ENCODE measurements at regions not wholly inside any gene's neighbourhood (a gene's known extent, or its start where the extent isn't known, plus 50 kb on each side); places are given as distances from the start of the nearest gene placed in this dataset.

DNA sequence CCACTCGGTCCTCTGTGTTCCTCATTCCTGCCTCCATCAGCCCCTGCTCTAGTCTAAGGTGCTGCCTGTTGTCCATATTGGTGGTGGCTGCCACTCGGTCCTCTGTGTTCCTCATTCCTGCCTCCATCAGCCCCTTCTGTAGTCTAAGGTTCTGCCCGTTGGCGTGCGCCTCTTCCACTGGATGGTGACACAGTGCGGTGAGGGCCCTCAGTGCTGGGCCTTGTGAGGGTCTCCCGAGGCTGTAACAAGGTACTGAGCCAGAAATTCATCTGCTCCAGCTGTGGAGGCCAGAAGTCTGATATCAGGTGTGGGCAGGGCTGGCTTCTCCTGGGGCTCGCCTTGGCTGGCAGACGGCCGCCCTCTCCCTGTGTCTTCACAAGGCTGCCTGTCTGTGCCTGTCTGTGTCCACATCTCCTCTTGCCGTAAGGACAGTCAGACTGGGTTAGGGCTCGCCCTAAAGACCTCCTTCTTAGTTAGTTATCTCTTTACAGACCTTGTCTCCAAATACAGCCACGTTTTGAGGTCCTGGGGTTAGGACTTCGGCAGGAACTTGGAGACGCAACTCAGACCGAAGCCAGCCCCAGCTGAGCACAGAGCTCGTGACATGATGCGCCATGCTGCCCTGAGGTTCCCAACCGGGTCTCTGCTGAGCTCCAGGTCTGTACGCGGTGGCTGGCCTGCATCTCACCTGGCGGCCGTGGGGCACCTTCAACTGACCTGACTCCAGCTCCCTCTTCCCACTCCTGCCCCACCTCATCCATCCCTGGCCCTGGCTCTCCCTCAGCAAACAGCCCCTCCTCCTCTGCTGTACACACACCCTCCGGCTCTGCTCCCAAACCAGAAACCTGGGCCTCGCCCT, 181.4 kb upstream of the SHH start:
- H3K9me3 Mint-ChIP-seq: peaks cover 17% of the 10 kb centered on the region
- no peaks in the 10 kb centered on the region for H3F3A ChIP-seq (replicated peaks; ENCODE audit: low read depth)
- no peak for DNase-seq (ENCODE audit: low spot score)

More for the DNA sequence above, 181.4 kb upstream of the SHH start:
- ATAC-seq: no peak
- H3K4me1 Mint-ChIP-seq: no peaks in the 10 kb centered on the region; the same call in 2 of the 3 replicates
- Histone ChIP-seq H3K36me3 (ENCODE audit: insufficient read depth) (no peaks in the 10 kb centered on the region), H3K4me1 (ENCODE audit: insufficient read depth) (no peaks in the 10 kb centered on the region), H3K27me3 (ENCODE audit: insufficient read depth) (no peaks in the 10 kb centered on the region), H3K79me2 (replicated peaks; ENCODE audit: insufficient read depth) (no peaks in the 10 kb centered on the region), H3K4me2 (no peak overlapping the region), H3K27ac (ENCODE audit: low read depth) (no peak overlapping the region), H4K20me1 (replicated peaks; ENCODE audit: insufficient read depth) (no peaks in the 10 kb centered on the region), H2AFZ (no peak overlapping the region), H3K9me2 (ENCODE audit: insufficient read depth) (no peaks in the 10 kb centered on the region), H3K4me3 (no peak overlapping the region)
- no peaks in the 10 kb centered on the region; the same call in 2 of the 3 replicates for H3K36me3 Mint-ChIP-seq (ENCODE audit: low read depth)
- H3K4me3 Mint-ChIP-seq: no peak overlapping the region
- TF ChIP-seq, protein P1, sequence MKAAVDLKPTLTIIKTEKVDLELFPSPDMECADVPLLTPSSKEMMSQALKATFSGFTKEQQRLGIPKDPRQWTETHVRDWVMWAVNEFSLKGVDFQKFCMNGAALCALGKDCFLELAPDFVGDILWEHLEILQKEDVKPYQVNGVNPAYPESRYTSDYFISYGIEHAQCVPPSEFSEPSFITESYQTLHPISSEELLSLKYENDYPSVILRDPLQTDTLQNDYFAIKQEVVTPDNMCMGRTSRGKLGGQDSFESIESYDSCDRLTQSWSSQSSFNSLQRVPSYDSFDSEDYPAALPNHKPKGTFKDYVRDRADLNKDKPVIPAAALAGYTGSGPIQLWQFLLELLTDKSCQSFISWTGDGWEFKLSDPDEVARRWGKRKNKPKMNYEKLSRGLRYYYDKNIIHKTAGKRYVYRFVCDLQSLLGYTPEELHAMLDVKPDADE (IDR thresholded peaks at IDR 0.05): no peak
- TF ChIP-seq, protein P2, sequence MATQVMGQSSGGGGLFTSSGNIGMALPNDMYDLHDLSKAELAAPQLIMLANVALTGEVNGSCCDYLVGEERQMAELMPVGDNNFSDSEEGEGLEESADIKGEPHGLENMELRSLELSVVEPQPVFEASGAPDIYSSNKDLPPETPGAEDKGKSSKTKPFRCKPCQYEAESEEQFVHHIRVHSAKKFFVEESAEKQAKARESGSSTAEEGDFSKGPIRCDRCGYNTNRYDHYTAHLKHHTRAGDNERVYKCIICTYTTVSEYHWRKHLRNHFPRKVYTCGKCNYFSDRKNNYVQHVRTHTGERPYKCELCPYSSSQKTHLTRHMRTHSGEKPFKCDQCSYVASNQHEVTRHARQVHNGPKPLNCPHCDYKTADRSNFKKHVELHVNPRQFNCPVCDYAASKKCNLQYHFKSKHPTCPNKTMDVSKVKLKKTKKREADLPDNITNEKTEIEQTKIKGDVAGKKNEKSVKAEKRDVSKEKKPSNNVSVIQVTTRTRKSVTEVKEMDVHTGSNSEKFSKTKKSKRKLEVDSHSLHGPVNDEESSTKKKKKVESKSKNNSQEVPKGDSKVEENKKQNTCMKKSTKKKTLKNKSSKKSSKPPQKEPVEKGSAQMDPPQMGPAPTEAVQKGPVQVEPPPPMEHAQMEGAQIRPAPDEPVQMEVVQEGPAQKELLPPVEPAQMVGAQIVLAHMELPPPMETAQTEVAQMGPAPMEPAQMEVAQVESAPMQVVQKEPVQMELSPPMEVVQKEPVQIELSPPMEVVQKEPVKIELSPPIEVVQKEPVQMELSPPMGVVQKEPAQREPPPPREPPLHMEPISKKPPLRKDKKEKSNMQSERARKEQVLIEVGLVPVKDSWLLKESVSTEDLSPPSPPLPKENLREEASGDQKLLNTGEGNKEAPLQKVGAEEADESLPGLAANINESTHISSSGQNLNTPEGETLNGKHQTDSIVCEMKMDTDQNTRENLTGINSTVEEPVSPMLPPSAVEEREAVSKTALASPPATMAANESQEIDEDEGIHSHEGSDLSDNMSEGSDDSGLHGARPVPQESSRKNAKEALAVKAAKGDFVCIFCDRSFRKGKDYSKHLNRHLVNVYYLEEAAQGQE (IDR thresholded peaks at IDR 0.05; ENCODE audit: unreplicated experiment): no peak
- TF ChIP-seq, protein P3, sequence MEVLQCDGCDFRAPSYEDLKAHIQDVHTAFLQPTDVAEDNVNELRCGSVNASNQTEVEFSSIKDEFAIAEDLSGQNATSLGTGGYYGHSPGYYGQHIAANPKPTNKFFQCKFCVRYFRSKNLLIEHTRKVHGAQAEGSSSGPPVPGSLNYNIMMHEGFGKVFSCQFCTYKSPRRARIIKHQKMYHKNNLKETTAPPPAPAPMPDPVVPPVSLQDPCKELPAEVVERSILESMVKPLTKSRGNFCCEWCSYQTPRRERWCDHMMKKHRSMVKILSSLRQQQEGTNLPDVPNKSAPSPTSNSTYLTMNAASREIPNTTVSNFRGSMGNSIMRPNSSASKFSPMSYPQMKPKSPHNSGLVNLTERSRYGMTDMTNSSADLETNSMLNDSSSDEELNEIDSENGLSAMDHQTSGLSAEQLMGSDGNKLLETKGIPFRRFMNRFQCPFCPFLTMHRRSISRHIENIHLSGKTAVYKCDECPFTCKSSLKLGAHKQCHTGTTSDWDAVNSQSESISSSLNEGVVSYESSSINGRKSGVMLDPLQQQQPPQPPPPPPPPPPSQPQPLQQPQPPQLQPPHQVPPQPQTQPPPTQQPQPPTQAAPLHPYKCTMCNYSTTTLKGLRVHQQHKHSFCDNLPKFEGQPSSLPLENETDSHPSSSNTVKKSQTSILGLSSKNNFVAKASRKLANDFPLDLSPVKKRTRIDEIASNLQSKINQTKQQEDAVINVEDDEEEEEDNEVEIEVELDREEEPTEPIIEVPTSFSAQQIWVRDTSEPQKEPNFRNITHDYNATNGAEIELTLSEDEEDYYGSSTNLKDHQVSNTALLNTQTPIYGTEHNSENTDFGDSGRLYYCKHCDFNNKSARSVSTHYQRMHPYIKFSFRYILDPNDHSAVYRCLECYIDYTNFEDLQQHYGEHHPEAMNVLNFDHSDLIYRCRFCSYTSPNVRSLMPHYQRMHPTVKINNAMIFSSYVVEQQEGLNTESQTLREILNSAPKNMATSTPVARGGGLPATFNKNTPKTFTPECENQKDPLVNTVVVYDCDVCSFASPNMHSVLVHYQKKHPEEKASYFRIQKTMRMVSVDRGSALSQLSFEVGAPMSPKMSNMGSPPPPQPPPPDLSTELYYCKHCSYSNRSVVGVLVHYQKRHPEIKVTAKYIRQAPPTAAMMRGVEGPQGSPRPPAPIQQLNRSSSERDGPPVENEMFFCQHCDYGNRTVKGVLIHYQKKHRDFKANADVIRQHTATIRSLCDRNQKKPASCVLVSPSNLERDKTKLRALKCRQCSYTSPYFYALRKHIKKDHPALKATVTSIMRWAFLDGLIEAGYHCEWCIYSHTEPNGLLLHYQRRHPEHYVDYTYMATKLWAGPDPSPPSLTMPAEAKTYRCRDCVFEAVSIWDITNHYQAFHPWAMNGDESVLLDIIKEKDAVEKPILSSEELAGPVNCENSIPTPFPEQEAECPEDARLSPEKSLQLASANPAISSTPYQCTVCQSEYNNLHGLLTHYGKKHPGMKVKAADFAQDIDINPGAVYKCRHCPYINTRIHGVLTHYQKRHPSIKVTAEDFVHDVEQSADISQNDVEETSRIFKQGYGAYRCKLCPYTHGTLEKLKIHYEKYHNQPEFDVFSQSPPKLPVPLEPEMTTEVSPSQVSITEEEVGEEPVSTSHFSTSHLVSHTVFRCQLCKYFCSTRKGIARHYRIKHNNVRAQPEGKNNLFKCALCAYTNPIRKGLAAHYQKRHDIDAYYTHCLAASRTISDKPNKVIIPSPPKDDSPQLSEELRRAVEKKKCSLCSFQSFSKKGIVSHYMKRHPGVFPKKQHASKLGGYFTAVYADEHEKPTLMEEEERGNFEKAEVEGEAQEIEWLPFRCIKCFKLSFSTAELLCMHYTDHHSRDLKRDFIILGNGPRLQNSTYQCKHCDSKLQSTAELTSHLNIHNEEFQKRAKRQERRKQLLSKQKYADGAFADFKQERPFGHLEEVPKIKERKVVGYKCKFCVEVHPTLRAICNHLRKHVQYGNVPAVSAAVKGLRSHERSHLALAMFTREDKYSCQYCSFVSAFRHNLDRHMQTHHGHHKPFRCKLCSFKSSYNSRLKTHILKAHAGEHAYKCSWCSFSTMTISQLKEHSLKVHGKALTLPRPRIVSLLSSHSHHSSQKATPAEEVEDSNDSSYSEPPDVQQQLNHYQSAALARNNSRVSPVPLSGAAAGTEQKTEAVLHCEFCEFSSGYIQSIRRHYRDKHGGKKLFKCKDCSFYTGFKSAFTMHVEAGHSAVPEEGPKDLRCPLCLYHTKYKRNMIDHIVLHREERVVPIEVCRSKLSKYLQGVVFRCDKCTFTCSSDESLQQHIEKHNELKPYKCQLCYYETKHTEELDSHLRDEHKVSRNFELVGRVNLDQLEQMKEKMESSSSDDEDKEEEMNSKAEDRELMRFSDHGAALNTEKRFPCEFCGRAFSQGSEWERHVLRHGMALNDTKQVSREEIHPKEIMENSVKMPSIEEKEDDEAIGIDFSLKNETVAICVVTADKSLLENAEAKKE (CRISPR knock-in tag; IDR thresholded peaks at IDR 0.05): no peak
- no peak for TF ChIP-seq EZH2phosphoT487 (IDR thresholded peaks at IDR 0.05; ENCODE audit: unreplicated experiment)
- no peak for TF ChIP-seq CREB1 (CRISPR knock-in tag; IDR thresholded peaks at IDR 0.05; ENCODE audit: low read depth)
- no peak for TF ChIP-seq STAT1 (IDR thresholded peaks at IDR 0.05; ENCODE audit: unreplicated experiment)
- TF ChIP-seq ZNF114 (CRISPR knock-in tag; IDR thresholded peaks at IDR 0.05): no peak
- peaks cover 9% of the 10 kb centered on the region for H3K27me3 Mint-ChIP-seq (ENCODE audit: insufficient read depth, low read depth, poor library complexity)
- no peak overlapping the region for H3K27ac Mint-ChIP-seq

Measured in GM23338 (cell line).